Type B pancreatic cell (in vitro differentiated cells): ENCODE measurements at regions not wholly inside any gene's neighbourhood (a gene's known extent, or its start where the extent isn't known, plus 50 kb on each side); places are given as distances from the start of the nearest gene placed in this dataset.

Experiments used
- DNase-seq: peaks from one replicate; pipeline ENCODE4 v3.0.0; 2021; ENCODE audit warnings: mixed read lengths; ENCODE audit not compliant: unreplicated experiment; ENCODE audit errors: extremely low spot score
- H3K27ac Mint-ChIP-seq: 2 replicates; pipeline ENCODE4 v1.8.0; 2021; ENCODE audit warnings: mild to moderate bottlenecking, mixed read lengths
- H3K27me3 Mint-ChIP-seq: 2 replicates; pipeline ENCODE4 v1.8.0; 2021; ENCODE audit warnings: mixed read lengths
- H3K36me3 Mint-ChIP-seq: 2 replicates; pipeline ENCODE4 v1.8.0; 2021; ENCODE audit warnings: mixed read lengths
- H3K4me1 Mint-ChIP-seq: one replicate; pipeline ENCODE4 v1.8.0; 2021; ENCODE audit warnings: mixed read lengths; ENCODE audit not compliant: unreplicated experiment
- H3K4me3 Mint-ChIP-seq: 2 replicates; pipeline ENCODE4 v1.8.0; 2021; ENCODE audit warnings: mild to moderate bottlenecking, mixed read lengths
- H3K9me3 Mint-ChIP-seq: 2 replicates; pipeline ENCODE4 v1.8.0; 2021; ENCODE audit warnings: mixed read lengths
- TF ChIP-seq, protein P1 (sequence below): fragments of 200-600 bp; sonication (generic); conservative IDR thresholded peaks from 2 replicates; pipeline ENCODE4 v1.5.0; 2021; ENCODE audit warnings: antibody characterized with exemption, mild to moderate bottlenecking

GRCh38 chr12:18849080-18849479, 111.2 kb downstream of the CAPZA3 start:
- TF ChIP-seq, protein P1, sequence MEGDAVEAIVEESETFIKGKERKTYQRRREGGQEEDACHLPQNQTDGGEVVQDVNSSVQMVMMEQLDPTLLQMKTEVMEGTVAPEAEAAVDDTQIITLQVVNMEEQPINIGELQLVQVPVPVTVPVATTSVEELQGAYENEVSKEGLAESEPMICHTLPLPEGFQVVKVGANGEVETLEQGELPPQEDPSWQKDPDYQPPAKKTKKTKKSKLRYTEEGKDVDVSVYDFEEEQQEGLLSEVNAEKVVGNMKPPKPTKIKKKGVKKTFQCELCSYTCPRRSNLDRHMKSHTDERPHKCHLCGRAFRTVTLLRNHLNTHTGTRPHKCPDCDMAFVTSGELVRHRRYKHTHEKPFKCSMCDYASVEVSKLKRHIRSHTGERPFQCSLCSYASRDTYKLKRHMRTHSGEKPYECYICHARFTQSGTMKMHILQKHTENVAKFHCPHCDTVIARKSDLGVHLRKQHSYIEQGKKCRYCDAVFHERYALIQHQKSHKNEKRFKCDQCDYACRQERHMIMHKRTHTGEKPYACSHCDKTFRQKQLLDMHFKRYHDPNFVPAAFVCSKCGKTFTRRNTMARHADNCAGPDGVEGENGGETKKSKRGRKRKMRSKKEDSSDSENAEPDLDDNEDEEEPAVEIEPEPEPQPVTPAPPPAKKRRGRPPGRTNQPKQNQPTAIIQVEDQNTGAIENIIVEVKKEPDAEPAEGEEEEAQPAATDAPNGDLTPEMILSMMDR, result no peak
- no peak for DNase-seq
- no peak overlapping the region for H3K4me3 Mint-ChIP-seq

DNA sequence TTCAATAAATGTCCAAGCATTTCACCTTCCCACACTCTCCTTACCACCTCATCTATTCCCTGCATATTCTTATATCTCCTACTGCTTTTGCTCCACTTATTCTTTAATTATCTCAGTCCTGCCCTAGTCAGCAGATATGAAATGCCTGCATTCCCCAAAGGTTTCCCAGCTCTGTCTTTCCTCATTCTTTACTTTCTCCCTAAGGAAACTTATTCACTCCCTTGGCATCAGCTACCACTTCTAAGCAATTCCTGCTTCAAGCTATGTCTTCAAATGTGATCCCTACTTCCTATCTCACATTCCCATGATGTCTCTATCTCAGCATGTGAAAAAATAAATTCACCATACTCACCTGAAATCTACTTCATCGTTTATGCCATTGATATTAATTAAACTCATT, 111.8 kb downstream of the CAPZA3 start:
- H3K4me3 Mint-ChIP-seq, result no peak overlapping the region
- H3K9me3 Mint-ChIP-seq, result no peaks in the 10 kb centered on the region
- TF ChIP-seq, protein P1, result no peak
- H3K27me3 Mint-ChIP-seq, result peaks cover 5% of the 10 kb centered on the region
- no peaks in the 10 kb centered on the region for H3K36me3 Mint-ChIP-seq
- H3K27ac Mint-ChIP-seq, result no peak overlapping the region
- no peaks in the 10 kb centered on the region for H3K4me1 Mint-ChIP-seq
- no peak for DNase-seq

More at GRCh38 chr12:18849080-18849479, 111.2 kb downstream of the CAPZA3 start:
- H3K4me1 Mint-ChIP-seq, result no peaks in the 10 kb centered on the region
- no peaks in the 10 kb centered on the region for H3K36me3 Mint-ChIP-seq
- peaks cover 5% of the 10 kb centered on the region for H3K27me3 Mint-ChIP-seq
- H3K27ac Mint-ChIP-seq, result no peak overlapping the region
- no peaks in the 10 kb centered on the region for H3K9me3 Mint-ChIP-seq

- TF ChIP-seq, protein P1, result no peak
- no peaks in the 10 kb centered on the region for H3K9me3 Mint-ChIP-seq
- no peak overlapping the region for H3K4me3 Mint-ChIP-seq
- H3K36me3 Mint-ChIP-seq, result no peaks in the 10 kb centered on the region
- DNase-seq, result no peak
- H3K4me1 Mint-ChIP-seq, result no peaks in the 10 kb centered on the region
- H3K27me3 Mint-ChIP-seq, result peaks cover 5% of the 10 kb centered on the region
- no peak overlapping the region for H3K27ac Mint-ChIP-seq
Observed at GRCh38 chr12:18850752-18851151, 112.8 kb downstream of the CAPZA3 start.

- Mint-ChIP-seq H3K27ac (no peak overlapping the region), H3K4me3 (no peak overlapping the region), H3K36me3 (no peaks in the 10 kb centered on the region), H3K9me3 (no peaks in the 10 kb centered on the region), H3K4me1 (no peaks in the 10 kb centered on the region), H3K27me3 (peaks cover 5% of the 10 kb centered on the region)
- DNase-seq, result no peak
- TF ChIP-seq, protein P1, result no peak
Observed at GRCh38 chr12:18851271-18851670, 113.4 kb downstream of the CAPZA3 start.

DNA sequence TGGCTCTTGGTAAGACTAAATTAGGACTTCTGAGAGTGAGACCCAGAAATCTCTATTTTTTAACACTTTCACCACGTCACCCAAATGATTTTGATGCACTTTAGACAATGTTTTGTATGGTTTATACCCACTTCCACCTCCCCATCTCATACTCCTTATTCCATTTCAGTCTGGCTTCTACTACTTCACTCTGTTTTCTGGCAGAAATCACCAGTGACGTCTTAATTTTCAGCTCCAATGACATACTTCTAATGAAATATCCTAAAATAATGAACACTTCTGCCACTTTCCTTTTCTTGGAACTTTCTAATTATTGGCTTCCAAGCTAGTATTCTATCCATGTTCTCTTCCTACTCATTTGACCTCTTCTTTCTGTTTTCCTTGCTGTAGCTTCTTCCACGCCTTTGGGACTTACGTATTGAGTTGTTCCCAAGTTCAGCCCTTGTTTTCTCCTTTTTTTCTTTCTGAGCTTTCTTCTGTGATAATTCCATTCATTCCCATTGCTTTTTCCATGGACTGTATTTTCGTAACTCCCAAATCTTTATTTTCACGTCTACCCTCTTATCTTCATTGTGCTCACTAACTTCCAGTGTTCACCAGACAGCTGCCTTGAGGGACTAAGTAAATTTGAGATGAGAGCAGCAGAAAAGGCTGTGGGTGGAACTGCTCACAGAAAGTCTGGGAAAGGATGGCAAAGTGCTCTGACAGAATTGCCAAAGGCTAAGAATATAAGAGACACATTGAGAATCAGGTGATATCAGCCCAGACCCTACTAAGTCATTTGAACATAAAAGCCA, 115.8 kb downstream of the CAPZA3 start:
- peaks cover 20% of the 10 kb centered on the region for H3K27me3 Mint-ChIP-seq
- TF ChIP-seq, protein P1, result no peak
- peaks cover 4% of the 10 kb centered on the region for H3K36me3 Mint-ChIP-seq
- H3K27ac Mint-ChIP-seq, result no peak overlapping the region
- H3K4me1 Mint-ChIP-seq, result no peaks in the 10 kb centered on the region
- no peak for DNase-seq
- H3K9me3 Mint-ChIP-seq, result no peaks in the 10 kb centered on the region
- H3K4me3 Mint-ChIP-seq, result no peak overlapping the region
